ENCODE measurements at regions not wholly inside any gene's neighbourhood (a gene's known extent, or its start where the extent isn't known, plus 50 kb on each side); places are given as distances from the start of the nearest gene placed in this dataset.

GRCh38 chr7:69545175-69545574 is 53.1 kb upstream of the AUTS2 start:
- H3K27me3 ChIP-seq, result no peaks in the 10 kb centered on the region
- no peaks in the 10 kb centered on the region for H3K4me1 ChIP-seq
- no peak for DNase-seq
- intact Hi-C loops (cut with DNase I), result no loop called here
- no peak overlapping the region for H3K4me3 ChIP-seq
- no peaks in the 10 kb centered on the region for H3K9me3 ChIP-seq
- H3K27ac ChIP-seq, result no peak overlapping the region
- no peak for TF ChIP-seq POLR2A (IDR thresholded peaks at IDR 0.05)
- TF ChIP-seq CTCF (IDR thresholded peaks at IDR 0.05), result no peak
- ATAC-seq, result no peak
- H3K36me3 ChIP-seq, result no peaks in the 10 kb centered on the region
- WGBS (ENCODE audit: insufficient coverage, low coverage, low lambda C conversion rate, missing lambda C conversion rate), result 57% methylated on average over 1 of the region's 1 CpG

Small RNAs in the stretch of these regions (small RNA-seq; reads per million reads assigned to genes)
- gene MTATP6P21 (0 reads per million in 2 experiments), gene RF00019 (0 reads per million in 2 experiments), gene RNA5SP231 (0 reads per million in 2 experiments), gene RNU6-229P (0 reads per million in 2 experiments), gene RNU6-832P (0 reads per million in 2 experiments)
